Nephron progenitor cell (in vitro differentiated cells): ENCODE measurements at regions not wholly inside any gene's neighbourhood (a gene's known extent, or its start where the extent isn't known, plus 50 kb on each side); places are given as distances from the start of the nearest gene placed in this dataset.
A peak's percentile ranks its signal among the peaks of the same experiment; 100 is the strongest.

Source experiments
- DNase-seq: peaks from one replicate; pipeline ENCODE4 v3.0.0; 2021
- H3K27ac Mint-ChIP-seq: 2 replicates; pipeline ENCODE4 v1.8.0; 2021; ENCODE audit warnings: mild to moderate bottlenecking, moderate library complexity, mixed read lengths
- H3K27me3 Mint-ChIP-seq: 2 replicates; pipeline ENCODE4 v1.8.0; 2021; ENCODE audit warnings: mild to moderate bottlenecking, low read depth, mixed read lengths; ENCODE audit not compliant: poor library complexity
- H3K36me3 Mint-ChIP-seq: 2 replicates; pipeline ENCODE4 v1.8.0; 2021; ENCODE audit warnings: low read depth, mixed read lengths
- H3K4me1 Mint-ChIP-seq: 2 replicates; pipeline ENCODE4 v1.8.0; 2021; ENCODE audit warnings: mixed read lengths
- H3K4me3 Mint-ChIP-seq: 2 replicates; pipeline ENCODE4 v1.8.0; 2021; ENCODE audit warnings: mild to moderate bottlenecking, moderate library complexity, mixed read lengths
- H3K9me3 Mint-ChIP-seq: 2 replicates; pipeline ENCODE4 v1.8.0; 2021; ENCODE audit warnings: mild to moderate bottlenecking, moderate library complexity, mixed read lengths
- TF ChIP-seq, protein P1 (sequence below): fragments of 200-600 bp; sonication (generic); IDR thresholded peaks from 2 replicates; pipeline ENCODE4 v1.5.0; 2021; ENCODE audit warnings: antibody characterized with exemption

DNA sequence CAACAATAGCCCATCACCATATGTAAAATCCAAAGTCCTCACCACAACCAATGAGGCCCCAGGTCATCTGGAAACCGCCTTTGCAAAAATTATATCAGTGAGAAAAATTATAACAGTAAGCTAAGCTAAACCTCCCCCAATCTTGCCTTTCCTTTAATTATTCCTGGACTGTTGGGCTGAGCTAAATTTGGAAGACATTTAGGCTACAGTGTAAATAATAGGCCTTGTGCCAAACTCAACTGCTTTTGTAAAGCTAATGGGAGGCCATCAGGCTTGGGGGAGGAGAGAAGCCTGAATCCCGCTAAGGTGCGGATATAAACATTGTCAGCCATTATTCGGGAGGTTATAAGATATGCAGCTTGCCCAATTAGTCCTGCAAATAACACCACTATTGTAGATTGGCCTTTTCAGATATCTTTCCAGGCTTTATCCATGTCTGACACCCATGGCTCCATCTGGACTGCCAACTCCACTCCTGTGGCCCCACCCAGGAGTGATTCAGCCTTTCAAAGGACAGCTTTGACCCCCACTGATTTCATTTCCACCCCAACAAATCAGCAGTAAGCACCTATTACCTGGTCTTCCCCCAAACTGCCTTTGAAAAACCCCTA is 53.0 kb upstream of the CA12 start:
- Mint-ChIP-seq H3K4me1 (peaks cover 48% of the 10 kb centered on the region), H3K9me3 (no peaks in the 10 kb centered on the region), H3K27ac (peak overlapping the region; percentile 11), H3K4me3 (no peak overlapping the region), H3K27me3 (peaks cover 8% of the 10 kb centered on the region), H3K36me3 (no peaks in the 10 kb centered on the region)
- DNase-seq = no peak
- TF ChIP-seq, protein P1, sequence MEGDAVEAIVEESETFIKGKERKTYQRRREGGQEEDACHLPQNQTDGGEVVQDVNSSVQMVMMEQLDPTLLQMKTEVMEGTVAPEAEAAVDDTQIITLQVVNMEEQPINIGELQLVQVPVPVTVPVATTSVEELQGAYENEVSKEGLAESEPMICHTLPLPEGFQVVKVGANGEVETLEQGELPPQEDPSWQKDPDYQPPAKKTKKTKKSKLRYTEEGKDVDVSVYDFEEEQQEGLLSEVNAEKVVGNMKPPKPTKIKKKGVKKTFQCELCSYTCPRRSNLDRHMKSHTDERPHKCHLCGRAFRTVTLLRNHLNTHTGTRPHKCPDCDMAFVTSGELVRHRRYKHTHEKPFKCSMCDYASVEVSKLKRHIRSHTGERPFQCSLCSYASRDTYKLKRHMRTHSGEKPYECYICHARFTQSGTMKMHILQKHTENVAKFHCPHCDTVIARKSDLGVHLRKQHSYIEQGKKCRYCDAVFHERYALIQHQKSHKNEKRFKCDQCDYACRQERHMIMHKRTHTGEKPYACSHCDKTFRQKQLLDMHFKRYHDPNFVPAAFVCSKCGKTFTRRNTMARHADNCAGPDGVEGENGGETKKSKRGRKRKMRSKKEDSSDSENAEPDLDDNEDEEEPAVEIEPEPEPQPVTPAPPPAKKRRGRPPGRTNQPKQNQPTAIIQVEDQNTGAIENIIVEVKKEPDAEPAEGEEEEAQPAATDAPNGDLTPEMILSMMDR = no peak

DNA sequence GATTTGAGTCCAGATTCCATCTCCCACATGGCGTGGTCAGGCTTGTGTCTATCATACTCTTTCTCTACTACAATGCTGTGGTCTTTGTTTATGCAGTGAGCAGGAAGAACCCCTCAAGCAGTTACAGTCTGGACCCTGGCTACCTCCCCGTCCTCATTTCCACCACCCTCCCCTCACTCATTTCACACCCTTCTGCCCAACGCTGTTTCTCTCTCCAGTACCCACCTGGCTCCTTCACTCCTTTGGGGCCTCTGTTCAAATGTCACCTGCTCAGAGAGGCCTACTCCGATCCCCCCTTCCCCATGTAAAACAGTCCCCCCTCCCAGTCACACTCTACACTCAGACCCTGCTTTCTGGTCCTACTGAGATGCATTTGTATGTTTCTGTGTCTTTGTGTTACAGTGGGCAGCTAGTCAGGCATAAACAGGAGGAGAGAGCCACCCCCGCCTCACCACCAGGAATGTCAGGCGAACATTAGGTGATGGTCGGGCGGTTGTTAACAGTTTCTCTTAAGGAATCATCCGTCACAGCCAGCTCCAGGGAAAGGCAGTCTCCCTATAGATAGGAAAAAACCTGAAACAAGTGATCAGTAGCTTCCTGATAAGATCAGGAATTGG is 53.7 kb upstream of the CA12 start:
- Mint-ChIP-seq H3K4me1 (peaks cover 52% of the 10 kb centered on the region), H3K27me3 (peaks cover 8% of the 10 kb centered on the region), H3K36me3 (no peaks in the 10 kb centered on the region), H3K9me3 (no peaks in the 10 kb centered on the region), H3K27ac (peak overlapping the region; percentile 29), H3K4me3 (no peak overlapping the region)
- no peak for DNase-seq
- TF ChIP-seq, protein P1 = no peak

DNA sequence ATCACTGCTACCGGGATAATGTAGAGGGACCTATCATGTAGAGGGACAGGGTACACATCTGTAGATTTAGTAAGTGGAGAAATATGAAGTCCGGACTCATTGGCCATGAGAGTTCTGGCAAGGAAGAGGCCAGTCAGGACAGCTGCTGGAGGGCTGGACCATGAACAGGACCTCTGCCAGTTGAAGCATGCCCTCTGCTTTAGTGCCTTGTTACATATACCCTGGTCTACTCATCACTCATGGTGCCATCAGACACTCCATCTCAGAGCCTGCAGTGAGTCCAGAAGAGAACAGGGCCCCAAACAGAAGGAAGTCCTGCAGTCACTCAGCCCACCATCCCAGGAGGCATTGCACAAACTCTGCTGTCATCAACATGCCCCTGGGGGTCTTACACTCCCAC is 54.7 kb upstream of the CA12 start:
- H3K27me3 Mint-ChIP-seq = peaks cover 8% of the 10 kb centered on the region
- H3K27ac Mint-ChIP-seq = peak overlapping the region; percentile 84
- TF ChIP-seq, protein P1 = no peak
- no peaks in the 10 kb centered on the region for H3K9me3 Mint-ChIP-seq
- H3K36me3 Mint-ChIP-seq = no peaks in the 10 kb centered on the region
- peak overlapping the region; percentile 17 for H3K4me3 Mint-ChIP-seq
- peaks cover 52% of the 10 kb centered on the region for H3K4me1 Mint-ChIP-seq
- DNase-seq = no peak

DNA sequence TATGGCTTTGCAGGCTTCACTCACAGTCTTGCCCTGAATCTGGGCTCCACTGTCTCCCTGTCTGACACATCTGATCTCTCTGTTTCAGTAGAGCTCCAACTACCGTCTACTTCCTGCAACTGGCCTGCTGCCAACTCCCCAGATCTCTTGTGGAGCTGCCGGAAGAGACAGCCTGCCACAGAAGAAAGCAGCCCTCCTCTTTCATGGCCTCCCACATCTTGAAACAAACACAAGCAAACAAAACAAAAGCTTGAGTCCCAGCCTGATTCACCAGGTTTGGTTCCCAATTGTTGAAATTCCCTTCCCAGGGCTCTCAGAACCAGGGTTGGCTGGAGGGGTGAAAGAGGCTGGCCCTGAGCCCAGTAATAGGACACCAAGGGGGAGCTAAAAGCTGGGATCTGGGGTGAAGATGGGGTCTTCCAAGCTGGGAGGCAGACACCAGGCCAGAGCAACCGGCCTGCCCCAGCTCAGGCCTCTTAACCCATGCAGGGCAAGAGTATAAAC is 55.3 kb upstream of the CA12 start:
- no peaks in the 10 kb centered on the region for H3K36me3 Mint-ChIP-seq
- TF ChIP-seq, protein P1 = no peak
- no peaks in the 10 kb centered on the region for H3K9me3 Mint-ChIP-seq
- peak; percentile 18 for DNase-seq
- H3K4me3 Mint-ChIP-seq = peak overlapping the region; percentile 17
- peak overlapping the region; percentile 84 for H3K27ac Mint-ChIP-seq
- peaks cover 51% of the 10 kb centered on the region for H3K4me1 Mint-ChIP-seq
- peaks cover 8% of the 10 kb centered on the region for H3K27me3 Mint-ChIP-seq

DNA sequence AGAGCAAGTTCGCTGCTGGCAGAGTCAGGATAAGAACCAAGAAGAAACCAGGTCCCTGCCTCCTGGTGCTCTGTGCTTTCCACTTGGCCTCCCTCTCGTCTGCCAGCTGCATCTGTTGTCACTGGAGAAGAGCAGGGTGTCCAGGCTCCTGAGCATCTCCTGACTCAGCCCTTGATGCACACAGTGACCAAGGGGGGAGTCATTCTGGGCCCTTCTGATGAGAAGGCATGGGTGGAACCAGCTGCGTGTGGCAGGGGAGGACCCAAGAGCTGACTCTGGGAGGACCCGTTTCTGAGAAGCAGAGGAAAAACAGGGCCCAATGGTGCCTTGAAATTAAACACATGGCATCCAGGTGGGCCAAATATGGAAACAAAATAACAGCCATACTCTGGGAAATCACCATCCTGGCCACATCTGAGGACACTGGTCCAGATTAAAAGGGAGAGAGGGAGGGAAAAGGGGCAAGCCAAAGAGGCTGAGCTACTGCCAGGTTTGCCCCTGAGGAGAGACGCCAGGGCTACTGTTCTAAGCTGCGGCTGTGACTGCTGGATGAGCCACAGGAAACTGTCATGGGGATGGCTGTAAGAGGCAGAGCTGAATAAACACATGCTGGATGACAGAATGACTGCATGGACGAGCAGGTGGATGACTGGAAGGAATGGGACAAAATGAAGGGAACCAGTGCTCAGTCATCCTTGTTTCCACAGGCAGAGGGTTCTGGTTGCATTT is 58.1 kb upstream of the CA12 start:
- no peak overlapping the region for H3K4me3 Mint-ChIP-seq
- H3K36me3 Mint-ChIP-seq = no peaks in the 10 kb centered on the region
- H3K27me3 Mint-ChIP-seq = peaks cover 8% of the 10 kb centered on the region
- H3K27ac Mint-ChIP-seq = no peak overlapping the region
- H3K4me1 Mint-ChIP-seq = peaks cover 43% of the 10 kb centered on the region
- DNase-seq = no peak
- no peaks in the 10 kb centered on the region for H3K9me3 Mint-ChIP-seq
- TF ChIP-seq, protein P1 = no peak
